ENCODE measurements at regions not wholly inside any gene's neighbourhood (a gene's known extent, or its start where the extent isn't known, plus 50 kb on each side); places are given as distances from the start of the nearest gene placed in this dataset.

DNA sequence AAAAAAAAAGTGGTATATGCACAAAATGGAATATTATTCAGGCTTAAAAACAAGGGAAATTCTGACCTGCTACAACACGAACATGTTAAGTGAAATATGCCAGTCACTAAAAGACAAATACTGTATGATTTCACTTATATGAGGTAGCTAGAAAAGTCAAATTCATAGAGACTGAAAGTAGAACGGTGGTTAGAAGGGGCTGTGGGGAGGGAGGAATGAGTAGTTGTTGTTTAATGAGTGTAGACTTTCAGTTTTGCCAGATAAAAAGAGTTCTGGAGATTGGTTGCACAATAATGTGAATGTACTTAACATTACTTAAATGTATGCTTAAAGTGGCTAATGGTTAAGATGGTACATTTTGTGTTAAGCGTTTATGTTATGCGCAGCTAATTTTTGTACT is 79.5 kb upstream of the IL12B start:
- TF ChIP-seq POLR2AphosphoS5 (IDR thresholded peaks at IDR 0.05; ENCODE audit: low read depth, low read length): no peak
- TF ChIP-seq, protein P1, sequence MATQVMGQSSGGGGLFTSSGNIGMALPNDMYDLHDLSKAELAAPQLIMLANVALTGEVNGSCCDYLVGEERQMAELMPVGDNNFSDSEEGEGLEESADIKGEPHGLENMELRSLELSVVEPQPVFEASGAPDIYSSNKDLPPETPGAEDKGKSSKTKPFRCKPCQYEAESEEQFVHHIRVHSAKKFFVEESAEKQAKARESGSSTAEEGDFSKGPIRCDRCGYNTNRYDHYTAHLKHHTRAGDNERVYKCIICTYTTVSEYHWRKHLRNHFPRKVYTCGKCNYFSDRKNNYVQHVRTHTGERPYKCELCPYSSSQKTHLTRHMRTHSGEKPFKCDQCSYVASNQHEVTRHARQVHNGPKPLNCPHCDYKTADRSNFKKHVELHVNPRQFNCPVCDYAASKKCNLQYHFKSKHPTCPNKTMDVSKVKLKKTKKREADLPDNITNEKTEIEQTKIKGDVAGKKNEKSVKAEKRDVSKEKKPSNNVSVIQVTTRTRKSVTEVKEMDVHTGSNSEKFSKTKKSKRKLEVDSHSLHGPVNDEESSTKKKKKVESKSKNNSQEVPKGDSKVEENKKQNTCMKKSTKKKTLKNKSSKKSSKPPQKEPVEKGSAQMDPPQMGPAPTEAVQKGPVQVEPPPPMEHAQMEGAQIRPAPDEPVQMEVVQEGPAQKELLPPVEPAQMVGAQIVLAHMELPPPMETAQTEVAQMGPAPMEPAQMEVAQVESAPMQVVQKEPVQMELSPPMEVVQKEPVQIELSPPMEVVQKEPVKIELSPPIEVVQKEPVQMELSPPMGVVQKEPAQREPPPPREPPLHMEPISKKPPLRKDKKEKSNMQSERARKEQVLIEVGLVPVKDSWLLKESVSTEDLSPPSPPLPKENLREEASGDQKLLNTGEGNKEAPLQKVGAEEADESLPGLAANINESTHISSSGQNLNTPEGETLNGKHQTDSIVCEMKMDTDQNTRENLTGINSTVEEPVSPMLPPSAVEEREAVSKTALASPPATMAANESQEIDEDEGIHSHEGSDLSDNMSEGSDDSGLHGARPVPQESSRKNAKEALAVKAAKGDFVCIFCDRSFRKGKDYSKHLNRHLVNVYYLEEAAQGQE (IDR thresholded peaks at IDR 0.05; ENCODE audit: insufficient read depth in 1 of 2, low read depth in 2 of 2, low read length in 2 of 2): no peak
